Breast epithelium (tissue), 4 donors: ENCODE measurements at regions not wholly inside any gene's neighbourhood (a gene's known extent, or its start where the extent isn't known, plus 50 kb on each side); places are given as distances from the start of the nearest gene placed in this dataset.

Experiments
- DNase-seq, 2 donors: peaks; one replicate each; pipeline ENCODE4 v3.0.0-alpha.2; 2019; ENCODE audit warnings: low spot score in 2 of 2
- H3K27ac ChIP-seq, 2 donors: fragments of 200-600 bp; sonication (generic) in 1 of 2; one replicate each; pipeline ENCODE4 v1.5.1; 2016 to 2019; ENCODE audit warnings: mild to moderate bottlenecking in 1 of 2
- H3K27me3 ChIP-seq, 2 donors: fragments of 200-600 bp; sonication (generic) in 1 of 2; one replicate each; pipeline versions ENCODE4 v1.5.1 to v1.6.0; 2017 to 2019; ENCODE audit warnings: control low read depth in 1 of 2, mild to moderate bottlenecking in 1 of 2
- H3K36me3 ChIP-seq: fragments of 200-600 bp; one replicate; pipeline ENCODE4 v1.5.1; 2019
- H3K4me1 ChIP-seq, 2 donors: fragments of 200-600 bp; sonication (generic); one replicate each; pipeline ENCODE4 v1.5.1; 2016 to 2019; ENCODE audit warnings: control low read depth in 1 of 2
- H3K4me3 ChIP-seq, 3 donors: fragments of 200-600 bp; sonication (generic); 1 replicate in 2 of 3; 2 replicates in 1 of 3; pipeline ENCODE4 v1.5.1; 2016 to 2019; ENCODE audit warnings: mild to moderate bottlenecking in 3 of 3, moderate library complexity in 2 of 3
- H3K9me3 ChIP-seq, 2 donors: fragments of 200-600 bp; sonication (generic) in 1 of 2; one replicate each; pipeline ENCODE4 v1.5.1; 2016 to 2019; ENCODE audit warnings: control low read depth in 1 of 2
- POLR2A ChIP-seq: fragments of 450-650 bp; IDR thresholded peaks from one replicate; pipeline ENCODE4 v1.6.1; 2016; ENCODE audit warnings: antibody characterized with exemption, mild to moderate bottlenecking, moderate library complexity
- POLR2AphosphoS5 ChIP-seq, 3 donors: sonication (generic); formaldehyde crosslinking; IDR thresholded peaks; one replicate each; pipeline ENCODE4 v1.6.1; 2017; ENCODE audit warnings: antibody characterized with exemption in 3 of 3
- intact Hi-C: fragments of 100-400 bp; cut with DNase I; formaldehyde crosslinking; loops from one replicate; pipeline ENCODE4 v1.15.1; 2023; ENCODE audit warnings: low total_unique reads
- TF ChIP-seq, protein P1 (sequence below), 3 donors: fragments of 450-650 bp; IDR thresholded peaks; one replicate each; pipeline ENCODE4 v1.5.1; 2016 to 2017; ENCODE audit warnings: antibody characterized with exemption in 3 of 3, mild to moderate bottlenecking in 3 of 3, moderate library complexity in 3 of 3

DNA sequence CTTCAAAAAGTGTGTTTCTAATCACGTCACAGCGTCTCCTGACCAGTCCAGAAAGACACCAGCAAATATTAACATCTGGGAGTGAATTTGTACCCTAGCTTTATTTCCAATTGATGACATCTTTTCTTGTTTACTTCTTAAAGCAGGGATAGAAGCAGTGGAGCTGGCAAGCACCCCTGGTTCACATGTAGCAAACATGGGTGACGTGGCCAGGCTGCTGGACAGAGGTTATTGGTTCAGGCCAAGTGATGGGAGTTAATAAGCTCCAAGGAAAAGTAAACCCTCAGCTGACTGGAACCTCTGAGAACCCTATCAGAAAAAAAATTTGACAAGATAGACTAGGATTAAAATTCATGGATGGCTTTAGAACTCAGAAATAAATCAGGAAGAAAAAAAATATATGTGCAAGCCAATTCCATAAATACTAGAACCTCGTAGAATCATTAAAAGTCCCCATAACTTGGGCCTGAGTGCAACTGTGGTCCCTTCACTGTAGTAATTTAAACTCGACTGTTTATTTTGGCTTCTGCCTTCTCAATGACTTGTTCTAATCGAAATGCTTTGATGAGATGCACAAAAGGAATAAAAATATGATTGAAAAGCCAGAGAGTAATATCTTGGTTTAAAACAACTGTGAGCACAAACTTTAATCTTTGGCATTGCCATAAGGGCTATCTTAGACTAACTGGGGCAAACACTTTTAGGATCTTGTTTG lies 121.5 kb upstream of the CTAGE1 start:
- Histone ChIP-seq H3K4me1 (peaks cover 0 to 7% of the 10 kb centered on the region in 2 donors), H3K27me3 (no peaks in the 10 kb centered on the region), H3K9me3 (no peaks in the 10 kb centered on the region), H3K36me3 (no peaks in the 10 kb centered on the region), H3K27ac (peak overlapping the region in 1 of 2 donors; percentile 63), H3K4me3 (no peak overlapping the region)
- DNase-seq: no peak
- intact Hi-C loops: no loop called here
- TF ChIP-seq POLR2A: no peak

DNA sequence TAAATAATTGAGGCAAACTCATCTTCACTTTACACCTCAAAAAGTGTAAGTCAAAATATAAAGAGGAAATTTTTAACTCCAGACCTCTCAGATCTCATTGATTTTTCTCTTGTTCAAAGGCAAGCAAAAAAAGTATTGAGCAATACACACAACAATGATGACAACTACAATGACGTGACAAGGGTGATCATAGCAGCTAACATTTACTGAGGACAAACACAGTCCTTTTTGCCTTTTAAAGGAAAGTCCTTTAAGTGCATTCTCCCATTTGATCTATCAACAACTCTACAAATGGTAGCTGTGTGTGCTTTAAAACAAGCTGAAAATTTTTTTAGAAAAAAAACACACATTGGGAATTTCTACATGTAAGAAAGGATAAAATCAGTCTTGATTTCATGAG lies 123.5 kb upstream of the CTAGE1 start:
- TF ChIP-seq POLR2AphosphoS5 (IDR thresholded peaks at IDR 0.05) (no peak), POLR2A (no peak)
- TF ChIP-seq, protein P1, sequence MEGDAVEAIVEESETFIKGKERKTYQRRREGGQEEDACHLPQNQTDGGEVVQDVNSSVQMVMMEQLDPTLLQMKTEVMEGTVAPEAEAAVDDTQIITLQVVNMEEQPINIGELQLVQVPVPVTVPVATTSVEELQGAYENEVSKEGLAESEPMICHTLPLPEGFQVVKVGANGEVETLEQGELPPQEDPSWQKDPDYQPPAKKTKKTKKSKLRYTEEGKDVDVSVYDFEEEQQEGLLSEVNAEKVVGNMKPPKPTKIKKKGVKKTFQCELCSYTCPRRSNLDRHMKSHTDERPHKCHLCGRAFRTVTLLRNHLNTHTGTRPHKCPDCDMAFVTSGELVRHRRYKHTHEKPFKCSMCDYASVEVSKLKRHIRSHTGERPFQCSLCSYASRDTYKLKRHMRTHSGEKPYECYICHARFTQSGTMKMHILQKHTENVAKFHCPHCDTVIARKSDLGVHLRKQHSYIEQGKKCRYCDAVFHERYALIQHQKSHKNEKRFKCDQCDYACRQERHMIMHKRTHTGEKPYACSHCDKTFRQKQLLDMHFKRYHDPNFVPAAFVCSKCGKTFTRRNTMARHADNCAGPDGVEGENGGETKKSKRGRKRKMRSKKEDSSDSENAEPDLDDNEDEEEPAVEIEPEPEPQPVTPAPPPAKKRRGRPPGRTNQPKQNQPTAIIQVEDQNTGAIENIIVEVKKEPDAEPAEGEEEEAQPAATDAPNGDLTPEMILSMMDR (IDR thresholded peaks at IDR 0.05): no peak
- no peak overlapping the region for H3K27ac ChIP-seq
- no peak for DNase-seq
- no peaks in the 10 kb centered on the region for H3K27me3 ChIP-seq
- peaks cover 0 to 7% of the 10 kb centered on the region in 2 donors for H3K4me1 ChIP-seq
- H3K9me3 ChIP-seq: no peaks in the 10 kb centered on the region
- intact Hi-C loops: no loop called here
- no peak overlapping the region for H3K4me3 ChIP-seq
- H3K36me3 ChIP-seq: no peaks in the 10 kb centered on the region

DNA sequence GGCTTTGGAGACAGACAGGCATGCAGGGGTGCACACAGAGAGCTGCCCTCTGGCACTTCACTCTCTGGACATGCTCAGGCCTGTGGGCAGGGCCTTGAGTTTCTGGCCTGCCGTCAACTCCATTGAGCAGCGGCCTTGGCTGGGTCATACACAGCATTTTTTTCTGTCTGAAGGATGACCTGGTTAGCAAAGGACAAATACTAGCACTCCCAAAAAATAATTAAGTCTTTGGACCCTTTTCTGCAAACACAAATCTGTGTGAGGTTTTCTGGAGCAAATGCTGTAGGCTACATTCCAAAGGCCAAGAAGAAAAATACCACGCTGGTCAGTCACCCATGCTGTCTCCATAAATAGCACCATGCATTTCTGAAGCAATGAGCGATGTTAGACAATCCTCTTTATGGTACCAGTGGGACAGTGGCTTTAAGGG lies 124.7 kb upstream of the CTAGE1 start:
- no peak for DNase-seq
- no peaks in the 10 kb centered on the region for H3K27me3 ChIP-seq
- H3K4me1 ChIP-seq: peaks cover 0 to 7% of the 10 kb centered on the region in 2 donors
- no peaks in the 10 kb centered on the region for H3K9me3 ChIP-seq
- H3K36me3 ChIP-seq: no peaks in the 10 kb centered on the region
- peak overlapping the region; percentile 36 to 46 for H3K27ac ChIP-seq
- H3K4me3 ChIP-seq: no peak overlapping the region
- TF ChIP-seq, protein P1 (IDR thresholded peaks at IDR 0.05): no peak
- TF ChIP-seq POLR2AphosphoS5 (IDR thresholded peaks at IDR 0.05) (no peak), POLR2A (no peak)
- intact Hi-C loops: no loop called here

DNA sequence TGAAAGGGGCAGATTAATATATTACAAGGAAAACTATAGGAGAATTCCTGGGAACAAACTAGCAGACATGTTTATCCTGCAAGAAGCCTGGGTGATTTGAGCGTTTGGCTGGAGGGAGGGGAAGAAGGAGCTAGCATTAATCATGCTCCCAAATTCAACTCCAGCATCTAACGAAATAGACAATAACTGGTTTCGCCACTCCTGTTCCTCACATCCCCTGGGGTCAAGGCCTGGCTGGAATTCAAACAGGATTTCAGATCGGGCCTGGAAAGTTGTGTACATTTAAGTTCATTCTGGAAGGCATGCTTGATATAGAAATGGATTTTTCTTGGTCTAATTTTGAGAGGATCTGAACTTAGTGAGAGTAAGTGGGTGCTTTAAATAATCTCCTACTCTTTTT lies 126.1 kb upstream of the CTAGE1 start:
- TF ChIP-seq POLR2AphosphoS5 (IDR thresholded peaks at IDR 0.05) (no peak), POLR2A (no peak)
- TF ChIP-seq, protein P1 (IDR thresholded peaks at IDR 0.05): no peak
- Histone ChIP-seq H3K4me3 (no peak overlapping the region), H3K4me1 (peaks cover 0 to 7% of the 10 kb centered on the region in 2 donors), H3K9me3 (no peaks in the 10 kb centered on the region), H3K27ac (peak overlapping the region in 1 of 2 donors; percentile 46), H3K36me3 (no peaks in the 10 kb centered on the region), H3K27me3 (no peaks in the 10 kb centered on the region)
- intact Hi-C loops: no loop called here
- DNase-seq: peak in 1 of 2 donors; percentile 58

DNA sequence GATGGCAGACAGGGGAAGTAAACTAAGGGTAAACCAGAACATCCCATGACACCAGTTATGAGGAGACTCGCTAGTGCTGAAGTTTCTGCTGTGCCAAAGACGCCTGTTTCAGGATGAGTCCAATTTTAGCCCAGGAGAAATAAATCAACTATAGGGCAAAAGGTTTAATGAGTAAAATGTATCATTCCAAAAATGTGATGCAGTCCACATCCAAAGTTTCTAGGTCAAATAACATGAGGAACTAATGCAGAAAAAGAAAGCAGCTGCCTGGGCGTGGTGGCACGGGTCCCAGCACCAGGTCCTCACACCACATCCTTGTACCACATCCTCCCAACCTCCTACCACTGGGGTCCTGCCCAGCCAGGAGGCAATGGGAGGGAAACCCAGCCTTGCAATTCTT lies 126.9 kb upstream of the CTAGE1 start:
- Histone ChIP-seq H3K27me3 (no peaks in the 10 kb centered on the region), H3K4me3 (no peak overlapping the region), H3K27ac (peak overlapping the region; percentile 45 to 61), H3K4me1 (peaks cover 0 to 7% of the 10 kb centered on the region in 2 donors), H3K36me3 (no peaks in the 10 kb centered on the region), H3K9me3 (no peaks in the 10 kb centered on the region)
- TF ChIP-seq, protein P1 (IDR thresholded peaks at IDR 0.05): no peak
- no peak for TF ChIP-seq POLR2A
- no peak for TF ChIP-seq POLR2AphosphoS5 (IDR thresholded peaks at IDR 0.05)
- DNase-seq: no peak
- intact Hi-C loops: no loop called here
